Glutamatergic neuron (in vitro differentiated cells): ENCODE measurements at regions not wholly inside any gene's neighbourhood (a gene's known extent, or its start where the extent isn't known, plus 50 kb on each side); places are given as distances from the start of the nearest gene placed in this dataset.

ENCODE experiments used
- DNase-seq: peaks from one replicate; pipeline ENCODE4 v3.0.0; 2022
- H3K27ac Mint-ChIP-seq: one replicate; pipeline ENCODE4 v1.8.0; 2020; ENCODE audit warnings: mild to moderate bottlenecking, mixed read lengths, inconsistent platforms; ENCODE audit not compliant: unreplicated experiment
- H3K27me3 Mint-ChIP-seq: one replicate; pipeline ENCODE4 v1.8.0; 2020; ENCODE audit warnings: mild to moderate bottlenecking, moderate library complexity, mixed read lengths, inconsistent platforms; ENCODE audit not compliant: unreplicated experiment
- H3K36me3 Mint-ChIP-seq: one replicate; pipeline ENCODE4 v1.8.0; 2020; ENCODE audit warnings: mild to moderate bottlenecking, mixed read lengths, inconsistent platforms; ENCODE audit not compliant: unreplicated experiment
- H3K4me1 Mint-ChIP-seq: one replicate; pipeline ENCODE4 v1.8.0; 2020; ENCODE audit warnings: mild to moderate bottlenecking, low read depth, mixed read lengths, inconsistent platforms; ENCODE audit not compliant: unreplicated experiment
- H3K4me3 Mint-ChIP-seq: one replicate; pipeline ENCODE4 v1.8.0; 2020; ENCODE audit warnings: mild to moderate bottlenecking, mixed read lengths, inconsistent platforms; ENCODE audit not compliant: unreplicated experiment
- H3K9me3 Mint-ChIP-seq: one replicate; pipeline ENCODE4 v1.8.0; 2020; ENCODE audit warnings: mild to moderate bottlenecking, moderate library complexity, mixed read lengths, inconsistent platforms; ENCODE audit not compliant: unreplicated experiment
- CTCF ChIP-seq: fragments of 200-600 bp; sonication (generic); IDR thresholded peaks from one replicate; pipeline ENCODE4 v1.5.0; 2021; ENCODE audit not compliant: partially characterized antibody, unreplicated experiment

- H3K27me3 Mint-ChIP-seq, result no peaks in the 10 kb centered on the region
- H3K27ac Mint-ChIP-seq, result no peak overlapping the region
Observed at GRCh38 chr12:85568395-85569103, 267.7 kb downstream of the RASSF9 start.

GRCh38 chr12:85569261-85569660 is 266.9 kb downstream of the RASSF9 start:
- no peak for TF ChIP-seq CTCF
- Mint-ChIP-seq H3K27me3 (no peaks in the 10 kb centered on the region), H3K4me1 (no peaks in the 10 kb centered on the region), H3K27ac (no peak overlapping the region), H3K9me3 (no peaks in the 10 kb centered on the region), H3K4me3 (no peak overlapping the region), H3K36me3 (no peaks in the 10 kb centered on the region)
- no peak for DNase-seq

More at GRCh38 chr12:85568395-85569103, 267.7 kb downstream of the RASSF9 start:
- Mint-ChIP-seq H3K4me3 (no peak overlapping the region), H3K9me3 (no peaks in the 10 kb centered on the region), H3K36me3 (no peaks in the 10 kb centered on the region), H3K4me1 (no peaks in the 10 kb centered on the region)
- no peak for DNase-seq
- no peak for TF ChIP-seq CTCF

DNA sequence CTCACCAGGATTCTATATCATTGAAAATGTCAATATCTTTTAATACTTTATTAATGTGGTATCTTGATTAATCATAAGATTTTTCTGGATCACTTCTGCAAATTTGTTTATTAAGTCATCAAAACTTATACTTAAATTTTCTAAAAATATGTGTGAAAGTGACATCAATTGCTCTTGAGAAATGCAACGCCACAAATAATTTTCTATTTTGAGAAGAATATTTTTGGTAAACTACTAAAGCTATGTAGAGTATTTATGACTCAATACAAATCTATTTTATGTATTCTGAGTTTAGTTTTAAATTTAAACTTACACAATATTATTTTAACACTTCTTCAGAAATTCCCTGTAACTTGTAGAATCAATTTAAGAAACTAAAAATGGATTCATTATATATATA is 263.3 kb downstream of the RASSF9 start:
- TF ChIP-seq CTCF, result no peak
- no peaks in the 10 kb centered on the region for H3K4me1 Mint-ChIP-seq
- DNase-seq, result no peak
- no peak overlapping the region for H3K4me3 Mint-ChIP-seq
- H3K27me3 Mint-ChIP-seq, result no peaks in the 10 kb centered on the region
- H3K9me3 Mint-ChIP-seq, result no peaks in the 10 kb centered on the region
- no peaks in the 10 kb centered on the region for H3K36me3 Mint-ChIP-seq
- H3K27ac Mint-ChIP-seq, result no peak overlapping the region

GRCh38 chr12:85573635-85574214 is 262.5 kb downstream of the RASSF9 start:
- Mint-ChIP-seq H3K27me3 (no peaks in the 10 kb centered on the region), H3K4me1 (no peaks in the 10 kb centered on the region), H3K36me3 (no peaks in the 10 kb centered on the region), H3K4me3 (no peak overlapping the region), H3K27ac (no peak overlapping the region), H3K9me3 (no peaks in the 10 kb centered on the region)
- TF ChIP-seq CTCF, result no peak
- DNase-seq, result no peak

DNA sequence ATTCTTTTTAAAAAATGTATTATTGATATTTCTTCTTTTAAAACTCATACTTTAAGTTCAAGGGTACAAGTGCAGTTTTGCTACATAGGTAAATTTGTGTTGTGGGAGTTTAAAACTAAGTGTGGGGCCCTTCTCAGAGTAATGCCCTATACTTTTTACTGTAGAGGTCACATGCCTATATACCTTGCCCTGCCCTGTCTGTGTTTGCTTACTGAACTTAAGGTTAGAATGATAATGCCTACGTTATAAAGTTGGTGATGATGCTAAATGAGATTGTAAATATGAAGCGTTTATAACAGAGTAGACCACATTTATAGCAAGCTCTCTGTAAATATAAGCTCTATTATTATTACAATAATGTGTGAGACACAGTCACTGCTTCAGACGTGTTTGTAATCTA is 261.9 kb downstream of the RASSF9 start:
- Mint-ChIP-seq H3K9me3 (no peaks in the 10 kb centered on the region), H3K4me1 (no peaks in the 10 kb centered on the region), H3K36me3 (no peaks in the 10 kb centered on the region), H3K27me3 (no peaks in the 10 kb centered on the region), H3K4me3 (no peak overlapping the region), H3K27ac (no peak overlapping the region)
- DNase-seq, result no peak
- no peak for TF ChIP-seq CTCF
